ENCODE measurements at regions not wholly inside any gene's neighbourhood (a gene's known extent, or its start where the extent isn't known, plus 50 kb on each side); places are given as distances from the start of the nearest gene placed in this dataset.

DNA sequence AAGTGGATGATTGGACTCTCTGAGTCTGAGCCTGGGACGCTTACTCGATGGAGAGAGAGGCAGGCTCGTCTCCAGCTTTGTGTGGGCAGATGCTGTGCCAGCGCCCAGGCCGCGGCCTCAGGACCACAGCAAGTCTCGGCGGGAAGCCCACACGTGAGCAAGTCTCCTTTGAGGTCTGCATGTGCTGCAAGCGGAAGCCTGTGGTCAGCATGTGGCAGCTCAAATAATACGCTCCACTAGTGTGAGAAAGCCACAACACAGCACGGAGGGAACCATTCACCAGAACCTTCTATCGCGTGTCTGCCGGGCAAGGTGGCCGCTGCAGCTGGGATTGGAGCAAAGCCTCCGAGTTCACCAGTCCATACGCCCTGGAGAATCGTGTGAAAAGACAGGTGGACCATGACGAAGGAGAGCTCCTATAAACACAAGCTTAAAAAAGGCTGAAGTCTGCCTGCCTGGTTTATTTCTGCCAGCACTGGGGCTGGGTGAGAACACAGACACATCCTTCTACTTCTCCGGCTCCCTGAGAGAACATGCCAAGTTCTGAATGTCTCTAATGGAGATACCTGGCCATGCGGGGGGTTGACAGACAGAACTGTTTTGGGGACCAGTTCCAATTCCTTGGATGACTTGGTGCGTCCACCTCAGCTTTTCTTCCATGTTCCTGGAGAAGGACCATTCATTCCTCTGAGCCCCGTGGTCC, 82.0 kb upstream of the LRIG1 start:
- H3K4me1 Mint-ChIP-seq, result peaks cover 27% of the 10 kb centered on the region
- TF ChIP-seq EZH2 (IDR thresholded peaks at IDR 0.05), result no peak
- TF ChIP-seq, protein P1, sequence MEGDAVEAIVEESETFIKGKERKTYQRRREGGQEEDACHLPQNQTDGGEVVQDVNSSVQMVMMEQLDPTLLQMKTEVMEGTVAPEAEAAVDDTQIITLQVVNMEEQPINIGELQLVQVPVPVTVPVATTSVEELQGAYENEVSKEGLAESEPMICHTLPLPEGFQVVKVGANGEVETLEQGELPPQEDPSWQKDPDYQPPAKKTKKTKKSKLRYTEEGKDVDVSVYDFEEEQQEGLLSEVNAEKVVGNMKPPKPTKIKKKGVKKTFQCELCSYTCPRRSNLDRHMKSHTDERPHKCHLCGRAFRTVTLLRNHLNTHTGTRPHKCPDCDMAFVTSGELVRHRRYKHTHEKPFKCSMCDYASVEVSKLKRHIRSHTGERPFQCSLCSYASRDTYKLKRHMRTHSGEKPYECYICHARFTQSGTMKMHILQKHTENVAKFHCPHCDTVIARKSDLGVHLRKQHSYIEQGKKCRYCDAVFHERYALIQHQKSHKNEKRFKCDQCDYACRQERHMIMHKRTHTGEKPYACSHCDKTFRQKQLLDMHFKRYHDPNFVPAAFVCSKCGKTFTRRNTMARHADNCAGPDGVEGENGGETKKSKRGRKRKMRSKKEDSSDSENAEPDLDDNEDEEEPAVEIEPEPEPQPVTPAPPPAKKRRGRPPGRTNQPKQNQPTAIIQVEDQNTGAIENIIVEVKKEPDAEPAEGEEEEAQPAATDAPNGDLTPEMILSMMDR (IDR thresholded peaks at IDR 0.05), result no peak
- no peak for TF ChIP-seq EZH2phosphoT487 (IDR thresholded peaks at IDR 0.05)
- Histone ChIP-seq H3F3A (ENCODE audit: low read depth) (no peaks in the 10 kb centered on the region), H3K9me3 (ENCODE audit: low read depth) (no peaks in the 10 kb centered on the region), H3K4me2 (no peak overlapping the region), H3K27me3 (no peaks in the 10 kb centered on the region), H3K36me3 (no peaks in the 10 kb centered on the region), H4K20me1 (ENCODE audit: low read depth) (no peaks in the 10 kb centered on the region), H3K4me3 (no peak overlapping the region), H3K79me2 (ENCODE audit: low read depth) (no peaks in the 10 kb centered on the region), H3K9ac (no peak overlapping the region), H3K27ac (no peak overlapping the region), H3K4me1 (peaks cover 3% of the 10 kb centered on the region), H2AFZ (replicated peaks) (no peak overlapping the region)
- peaks cover 2% of the 10 kb centered on the region for H3K36me3 Mint-ChIP-seq
- DNase-seq (ENCODE audit: low spot score), result no peak
- H3K27me3 Mint-ChIP-seq (ENCODE audit: insufficient read depth, low read depth), result no peaks in the 10 kb centered on the region
- H3K4me3 Mint-ChIP-seq, result no peak overlapping the region
- H3K9me3 Mint-ChIP-seq, result peaks cover 15% of the 10 kb centered on the region
- H3K27ac Mint-ChIP-seq, result no peak overlapping the region

DNA sequence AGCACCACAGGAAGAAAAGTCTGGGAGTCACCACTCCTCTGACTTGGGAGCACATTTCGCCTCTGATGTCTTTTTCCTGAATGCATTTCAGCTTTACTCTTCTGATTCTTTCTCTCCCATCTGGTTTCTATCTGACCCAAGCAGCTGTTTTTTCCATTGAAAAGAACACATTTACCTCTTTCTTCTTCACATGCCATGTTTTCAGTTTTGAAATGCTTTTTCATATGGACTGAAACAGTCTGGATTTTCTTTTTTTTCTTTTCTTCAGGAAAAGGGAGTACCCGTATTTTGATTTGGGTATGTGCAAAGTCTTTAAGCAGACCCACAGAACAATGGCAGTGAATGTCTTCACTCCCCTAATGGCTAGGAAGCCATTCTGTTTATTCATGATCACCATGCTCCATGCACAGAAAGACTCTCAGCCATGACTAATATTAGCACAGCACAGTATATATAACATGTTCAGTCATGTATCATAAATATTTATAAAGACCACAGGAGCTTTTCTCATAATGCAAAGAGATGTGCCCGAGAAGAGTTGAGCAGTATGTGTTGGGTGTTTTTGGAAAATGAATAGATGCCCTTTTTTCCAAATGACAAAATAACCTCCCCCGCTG, 82.7 kb upstream of the LRIG1 start:
- H3K9me3 ChIP-seq (ENCODE audit: low read depth), result no peaks in the 10 kb centered on the region
- TF ChIP-seq, protein P1 (IDR thresholded peaks at IDR 0.05), result no peak
- TF ChIP-seq EZH2 (IDR thresholded peaks at IDR 0.05), result no peak
- TF ChIP-seq EZH2phosphoT487 (IDR thresholded peaks at IDR 0.05), result no peak
- no peaks in the 10 kb centered on the region for H3F3A ChIP-seq (ENCODE audit: low read depth)
- no peaks in the 10 kb centered on the region for H3K79me2 ChIP-seq (ENCODE audit: low read depth)
- DNase-seq (ENCODE audit: low spot score), result no peak
- no peak overlapping the region for H3K27ac ChIP-seq
- no peak overlapping the region for H3K9ac ChIP-seq
- H3K4me3 ChIP-seq, result no peak overlapping the region
- no peaks in the 10 kb centered on the region for H3K4me1 ChIP-seq
- no peak overlapping the region for H2AFZ ChIP-seq (replicated peaks)
- peaks cover 2% of the 10 kb centered on the region for H3K36me3 Mint-ChIP-seq
- no peak overlapping the region for H3K4me2 ChIP-seq
- peaks cover 12% of the 10 kb centered on the region for H3K9me3 Mint-ChIP-seq
- H3K27me3 ChIP-seq, result no peaks in the 10 kb centered on the region
- no peaks in the 10 kb centered on the region for H3K36me3 ChIP-seq
- no peaks in the 10 kb centered on the region for H4K20me1 ChIP-seq (ENCODE audit: low read depth)
- H3K4me1 Mint-ChIP-seq, result peaks cover 22% of the 10 kb centered on the region
- no peak overlapping the region for H3K4me3 Mint-ChIP-seq
- peak overlapping the region; percentile 21 for H3K27ac Mint-ChIP-seq
- no peaks in the 10 kb centered on the region for H3K27me3 Mint-ChIP-seq (ENCODE audit: insufficient read depth, low read depth)

DNA sequence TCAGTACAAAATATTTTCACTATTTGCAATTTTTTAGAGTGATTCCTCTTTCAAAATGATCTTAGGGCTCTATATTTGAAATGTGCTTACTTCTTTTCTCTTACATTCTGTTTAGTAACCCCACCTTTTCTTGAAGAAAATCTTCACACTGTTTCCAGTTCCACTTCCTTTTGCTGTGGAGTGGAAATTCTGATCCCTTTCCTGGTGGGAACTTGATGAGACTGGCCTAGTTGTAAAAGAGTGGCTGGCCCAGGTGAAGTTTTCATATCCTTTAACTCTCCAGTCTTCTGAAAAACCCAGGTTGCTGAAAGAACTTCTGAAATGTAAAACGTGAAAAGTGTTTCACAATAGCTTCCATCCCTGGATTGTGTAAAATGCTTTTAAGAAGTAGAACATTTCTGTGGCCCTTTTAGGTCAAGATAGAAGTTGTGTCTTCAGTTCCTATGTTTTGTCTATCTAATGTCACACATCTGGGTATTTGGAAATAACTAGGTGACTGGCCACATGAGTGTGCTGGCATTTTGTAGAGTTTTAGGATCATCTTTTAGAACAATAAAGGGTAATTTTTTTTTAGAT, 84.8 kb upstream of the LRIG1 start:
- Histone ChIP-seq H3K4me2 (no peak overlapping the region), H3K4me1 (peaks cover 9% of the 10 kb centered on the region), H3K27me3 (no peaks in the 10 kb centered on the region), H3K27ac (no peak overlapping the region), H3K9me3 (ENCODE audit: low read depth) (no peaks in the 10 kb centered on the region), H3K4me3 (no peak overlapping the region), H3F3A (ENCODE audit: low read depth) (peaks cover 6% of the 10 kb centered on the region), H3K9ac (no peak overlapping the region), H3K79me2 (ENCODE audit: low read depth) (no peaks in the 10 kb centered on the region), H3K36me3 (no peaks in the 10 kb centered on the region), H2AFZ (replicated peaks) (no peak overlapping the region), H4K20me1 (ENCODE audit: low read depth) (no peaks in the 10 kb centered on the region)
- no peaks in the 10 kb centered on the region for H3K27me3 Mint-ChIP-seq (ENCODE audit: insufficient read depth, low read depth)
- no peak overlapping the region for H3K27ac Mint-ChIP-seq
- TF ChIP-seq EZH2 (IDR thresholded peaks at IDR 0.05) (no peak), EZH2phosphoT487 (IDR thresholded peaks at IDR 0.05) (no peak)
- TF ChIP-seq, protein P1 (IDR thresholded peaks at IDR 0.05), result no peak
- H3K9me3 Mint-ChIP-seq, result peaks cover 6% of the 10 kb centered on the region
- H3K36me3 Mint-ChIP-seq, result no peaks in the 10 kb centered on the region
- H3K4me1 Mint-ChIP-seq, result peaks cover 26% of the 10 kb centered on the region
- no peak overlapping the region for H3K4me3 Mint-ChIP-seq
- DNase-seq (ENCODE audit: low spot score), result no peak

All from neural progenitor cell (in vitro differentiated cells).